ENCODE measurements at regions not wholly inside any gene's neighbourhood (a gene's known extent, or its start where the extent isn't known, plus 50 kb on each side); places are given as distances from the start of the nearest gene placed in this dataset.
"Not testable (repeated sequence)": the region's sequence is repeated elsewhere in the genome, so short reads cannot be mapped to it uniquely, and the experiment has no call there.

- FAIRE-seq = no peak
Observed at GRCh38 chr13:71382285-71382684, 484.7 kb downstream of the DACH1 start.

- no peak for FAIRE-seq
Observed at GRCh38 chr13:71380191-71380590, 486.8 kb downstream of the DACH1 start.

- no peak for FAIRE-seq
Observed at GRCh38 chr13:71378961-71379905, 487.8 kb downstream of the DACH1 start.

- FAIRE-seq = no peak
Observed at GRCh38 chr13:71374471-71375049, 492.4 kb downstream of the DACH1 start.

GRCh38 chr13:71368336-71368735 is 498.7 kb downstream of the DACH1 start:
- FAIRE-seq = no peak

GRCh38 chr13:71360041-71360440 is 507.0 kb downstream of the DACH1 start:
- no peak for FAIRE-seq

- no peak for FAIRE-seq
Observed at GRCh38 chr13:71359641-71360040, 507.4 kb downstream of the DACH1 start.

- no peak for FAIRE-seq
Observed at GRCh38 chr13:71358218-71358617, 508.8 kb downstream of the DACH1 start.

- no peak for FAIRE-seq
Observed at GRCh38 chr13:71355010-71355409, 512.0 kb downstream of the DACH1 start.

GRCh38 chr13:71350886-71351285 is 516.1 kb downstream of the DACH1 start:
- no peak for FAIRE-seq

GRCh38 chr13:71345856-71346255 is 521.1 kb downstream of the DACH1 start:
- not testable (repeated sequence) for FAIRE-seq

- no peak for FAIRE-seq
Observed at GRCh38 chr13:71339736-71340135, 527.3 kb downstream of the DACH1 start.

- FAIRE-seq = no peak
Observed at GRCh38 chr13:71339005-71339404, 528.0 kb downstream of the DACH1 start.

GRCh38 chr13:71338070-71338469 is 528.9 kb downstream of the DACH1 start:
- FAIRE-seq = no peak

GRCh38 chr13:71327266-71327665 is 539.7 kb downstream of the DACH1 start:
- FAIRE-seq = no peak

- FAIRE-seq = no peak
Observed at GRCh38 chr13:71325556-71325955, 541.4 kb downstream of the DACH1 start.

- no peak for FAIRE-seq
Observed at GRCh38 chr13:71323266-71323665, 543.7 kb downstream of the DACH1 start.

GRCh38 chr13:71320452-71320851 is 546.6 kb downstream of the DACH1 start:
- no peak for FAIRE-seq

GRCh38 chr13:71316792-71317363 is 550.1 kb downstream of the DACH1 start:
- no peak for FAIRE-seq

- no peak for FAIRE-seq
Observed at GRCh38 chr13:71312923-71313322, 554.1 kb downstream of the DACH1 start.

GRCh38 chr13:71309905-71310304 is 557.1 kb downstream of the DACH1 start:
- no peak for FAIRE-seq

GRCh38 chr13:71306821-71307220 is 560.2 kb downstream of the DACH1 start:
- no peak for FAIRE-seq

GRCh38 chr13:71304861-71305260 is 562.1 kb downstream of the DACH1 start:
- no peak for FAIRE-seq

GRCh38 chr13:71303144-71303543 is 563.9 kb downstream of the DACH1 start:
- FAIRE-seq = no peak
